GM12865 (cell line): ENCODE measurements at regions not wholly inside any gene's neighbourhood (a gene's known extent, or its start where the extent isn't known, plus 50 kb on each side); places are given as distances from the start of the nearest gene placed in this dataset.

Source experiments
- DNase-seq: peaks from one replicate; pipeline ENCODE4 v3.0.0; 2010; ENCODE audit warnings: low read depth
- H3K4me3 ChIP-seq: 2 replicates; pipeline ENCODE4 v1.5.1; 2011; ENCODE audit warnings: mild to moderate bottlenecking, low read depth, low read length, control low read depth
- TF ChIP-seq, protein P1 (sequence below): IDR thresholded peaks from 2 replicates; pipeline ENCODE4 v1.5.1; 2011; ENCODE audit warnings: low read length, control low read depth, low read depth, inconsistent platforms; ENCODE audit not compliant: insufficient read depth; ENCODE audit errors: missing control alignments

- no peak overlapping the region for H3K4me3 ChIP-seq
- TF ChIP-seq, protein P1, sequence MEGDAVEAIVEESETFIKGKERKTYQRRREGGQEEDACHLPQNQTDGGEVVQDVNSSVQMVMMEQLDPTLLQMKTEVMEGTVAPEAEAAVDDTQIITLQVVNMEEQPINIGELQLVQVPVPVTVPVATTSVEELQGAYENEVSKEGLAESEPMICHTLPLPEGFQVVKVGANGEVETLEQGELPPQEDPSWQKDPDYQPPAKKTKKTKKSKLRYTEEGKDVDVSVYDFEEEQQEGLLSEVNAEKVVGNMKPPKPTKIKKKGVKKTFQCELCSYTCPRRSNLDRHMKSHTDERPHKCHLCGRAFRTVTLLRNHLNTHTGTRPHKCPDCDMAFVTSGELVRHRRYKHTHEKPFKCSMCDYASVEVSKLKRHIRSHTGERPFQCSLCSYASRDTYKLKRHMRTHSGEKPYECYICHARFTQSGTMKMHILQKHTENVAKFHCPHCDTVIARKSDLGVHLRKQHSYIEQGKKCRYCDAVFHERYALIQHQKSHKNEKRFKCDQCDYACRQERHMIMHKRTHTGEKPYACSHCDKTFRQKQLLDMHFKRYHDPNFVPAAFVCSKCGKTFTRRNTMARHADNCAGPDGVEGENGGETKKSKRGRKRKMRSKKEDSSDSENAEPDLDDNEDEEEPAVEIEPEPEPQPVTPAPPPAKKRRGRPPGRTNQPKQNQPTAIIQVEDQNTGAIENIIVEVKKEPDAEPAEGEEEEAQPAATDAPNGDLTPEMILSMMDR = no peak
- DNase-seq = no peak
Measured at GRCh38 chr2:58377181-58377580, 136.1 kb upstream of the FANCL start.

DNA sequence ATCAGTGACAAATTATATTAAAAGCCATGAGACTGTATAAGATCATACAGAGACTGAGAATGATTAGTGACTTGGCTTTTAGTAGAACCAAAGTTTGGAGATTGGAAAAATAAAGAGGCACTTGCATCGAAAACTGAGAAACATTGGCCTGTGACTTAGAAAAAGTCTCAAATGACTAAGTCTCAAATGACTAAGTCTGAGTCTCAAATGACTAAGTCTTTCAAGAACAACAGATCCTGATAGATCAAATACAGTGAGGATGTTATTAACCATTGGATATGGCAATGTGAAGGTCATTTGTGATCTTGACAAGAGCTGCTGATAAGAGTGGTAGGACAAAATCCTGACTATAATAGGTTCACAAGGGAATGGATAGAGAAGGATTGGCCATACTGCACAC, 135.5 kb upstream of the FANCL start:
- TF ChIP-seq, protein P1 = no peak
- no peak overlapping the region for H3K4me3 ChIP-seq
- peak; percentile 2 for DNase-seq

GRCh38 chr2:58369594-58369993, 128.5 kb upstream of the FANCL start:
- no peak overlapping the region for H3K4me3 ChIP-seq
- DNase-seq = no peak
- TF ChIP-seq, protein P1 = no peak

DNA sequence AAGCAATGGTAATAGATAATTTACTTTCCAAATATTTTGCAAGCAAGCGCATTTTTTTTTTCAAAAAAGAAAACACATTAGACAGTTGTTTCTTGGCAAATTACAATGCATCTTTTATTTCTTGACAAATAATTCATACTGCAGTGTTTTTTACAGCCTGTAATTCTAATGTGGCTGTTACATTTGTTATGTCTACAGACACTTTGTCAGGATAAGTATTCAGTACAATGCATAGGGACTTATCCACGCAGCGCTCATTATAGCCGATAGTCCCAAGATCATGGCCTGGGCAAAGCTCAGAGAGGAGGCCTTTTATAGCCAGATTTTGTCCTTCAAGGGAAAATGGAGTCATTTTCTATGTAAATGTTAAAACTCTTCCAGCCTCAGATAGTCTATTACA, 123.0 kb upstream of the FANCL start:
- no peak overlapping the region for H3K4me3 ChIP-seq
- TF ChIP-seq, protein P1 = no peak
- DNase-seq = no peak

GRCh38 chr2:58358026-58358425, 116.9 kb upstream of the FANCL start:
- H3K4me3 ChIP-seq = no peak overlapping the region
- no peak for DNase-seq
- TF ChIP-seq, protein P1 = no peak

GRCh38 chr2:58357521-58357920, 116.4 kb upstream of the FANCL start:
- TF ChIP-seq, protein P1 = no peak
- no peak for DNase-seq
- no peak overlapping the region for H3K4me3 ChIP-seq

GRCh38 chr2:58354230-58354629, 113.1 kb upstream of the FANCL start:
- TF ChIP-seq, protein P1 = no peak
- DNase-seq = no peak
- H3K4me3 ChIP-seq = no peak overlapping the region
